Sciatic nerve (tissue), 2 donors: ENCODE measurements at regions not wholly inside any gene's neighbourhood (a gene's known extent, or its start where the extent isn't known, plus 50 kb on each side); places are given as distances from the start of the nearest gene placed in this dataset.
"Not testable (repeated sequence)": the region's sequence is repeated elsewhere in the genome, so short reads cannot be mapped to it uniquely, and the experiment has no call there.

Experiments used
- ATAC-seq: fragments of 200-7000 bp; cut with Tn5 transposase; one replicate; pipeline ENCODE4 v1.9.1; 2020; ENCODE audit warnings: mild to moderate bottlenecking, moderate library complexity
- DNase-seq: peaks from one replicate; pipeline ENCODE4 v3.0.0-alpha.2; 2020; ENCODE audit warnings: low spot score
- intact Hi-C: fragments of 100-400 bp; cut with DNase I; formaldehyde crosslinking; loops from one replicate; pipeline ENCODE4 v1.14.2; 2022
- donor health status: DM: no; HTN: no; CAD: no.
- donor health status: DM: no; HTN: no; CAD: no.

DNA sequence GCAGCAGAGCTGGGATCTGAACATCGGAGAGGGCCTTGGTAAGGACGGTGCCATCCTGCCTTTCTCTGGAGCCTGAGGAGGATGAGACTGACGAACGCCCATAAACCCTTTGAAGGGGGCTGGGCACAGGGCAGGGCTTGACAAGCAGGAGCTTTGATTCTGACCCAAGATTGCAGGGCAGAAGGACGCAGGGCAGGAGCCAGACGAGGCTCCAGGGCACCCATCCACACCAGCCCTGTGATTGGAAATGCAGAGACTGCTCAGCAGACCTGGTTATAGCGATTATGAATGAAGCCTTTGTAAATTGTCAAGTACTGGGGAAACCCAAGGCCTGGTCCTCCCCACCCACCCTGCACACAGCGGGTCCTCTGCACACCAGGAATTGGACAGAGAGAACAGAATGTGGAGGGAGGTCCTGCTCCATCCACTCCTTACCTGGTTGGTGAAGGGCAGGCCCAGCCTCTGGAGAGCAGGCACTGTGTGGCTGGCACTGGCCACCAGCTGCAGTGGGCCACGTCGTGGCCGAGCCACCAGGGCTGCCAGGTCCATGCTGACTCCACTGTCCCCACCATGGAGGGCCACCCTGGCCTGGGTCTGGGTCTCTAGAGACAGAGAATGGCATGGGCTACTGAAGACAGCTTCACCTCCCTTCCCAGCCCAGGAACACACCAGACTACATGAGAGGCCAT lies 68.8 kb downstream of the RMI2 start:
- intact Hi-C loops = no loop called here
- DNase-seq = no peak
- ATAC-seq = no peak

DNA sequence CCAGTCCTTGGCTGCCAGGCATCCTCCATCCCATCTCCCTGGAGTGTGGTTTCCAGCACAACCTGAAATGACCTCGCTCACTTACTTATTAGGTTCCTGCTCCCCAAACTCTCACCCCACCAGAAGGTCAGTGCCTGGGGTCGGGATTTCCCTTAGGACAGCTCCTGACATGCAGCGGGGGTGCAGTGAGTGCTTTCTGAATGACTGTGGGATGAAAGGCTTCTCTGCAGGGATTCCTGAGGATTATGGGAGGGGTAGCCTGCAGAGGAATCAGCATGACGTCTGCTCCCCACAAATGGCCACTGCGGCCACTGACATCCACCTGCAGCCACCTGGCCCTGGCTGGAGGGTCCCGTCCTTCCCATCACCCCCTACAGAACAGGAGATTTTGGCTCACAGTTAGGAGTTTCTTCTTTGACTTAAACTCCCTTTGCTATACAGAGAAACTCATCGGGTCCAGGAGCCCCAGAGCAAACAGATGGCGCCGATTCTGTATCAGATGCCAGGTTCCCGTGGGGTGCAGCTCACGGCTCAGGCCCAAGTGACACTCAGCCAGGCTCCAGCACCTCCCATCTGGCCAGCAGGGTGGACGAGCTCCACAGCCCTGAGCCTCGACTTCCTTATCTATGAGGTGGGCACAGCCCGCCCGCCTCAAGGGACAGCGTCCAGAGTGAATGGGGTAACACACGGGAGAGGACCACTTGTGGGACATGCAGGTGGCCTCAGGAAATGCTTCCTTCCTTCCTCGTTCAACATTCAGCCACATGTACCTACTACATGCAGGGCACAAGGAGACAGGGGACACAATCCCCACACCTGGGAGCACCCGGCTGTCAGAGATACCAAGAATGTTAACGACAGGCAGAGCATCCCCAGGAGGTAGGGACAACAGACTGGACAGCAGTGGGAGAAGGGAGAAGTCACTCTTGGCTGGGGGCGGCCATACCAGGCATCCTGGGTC lies 69.8 kb downstream of the RMI2 start:
- intact Hi-C loops = no loop called here
- no peak for ATAC-seq
- no peak for DNase-seq

DNA sequence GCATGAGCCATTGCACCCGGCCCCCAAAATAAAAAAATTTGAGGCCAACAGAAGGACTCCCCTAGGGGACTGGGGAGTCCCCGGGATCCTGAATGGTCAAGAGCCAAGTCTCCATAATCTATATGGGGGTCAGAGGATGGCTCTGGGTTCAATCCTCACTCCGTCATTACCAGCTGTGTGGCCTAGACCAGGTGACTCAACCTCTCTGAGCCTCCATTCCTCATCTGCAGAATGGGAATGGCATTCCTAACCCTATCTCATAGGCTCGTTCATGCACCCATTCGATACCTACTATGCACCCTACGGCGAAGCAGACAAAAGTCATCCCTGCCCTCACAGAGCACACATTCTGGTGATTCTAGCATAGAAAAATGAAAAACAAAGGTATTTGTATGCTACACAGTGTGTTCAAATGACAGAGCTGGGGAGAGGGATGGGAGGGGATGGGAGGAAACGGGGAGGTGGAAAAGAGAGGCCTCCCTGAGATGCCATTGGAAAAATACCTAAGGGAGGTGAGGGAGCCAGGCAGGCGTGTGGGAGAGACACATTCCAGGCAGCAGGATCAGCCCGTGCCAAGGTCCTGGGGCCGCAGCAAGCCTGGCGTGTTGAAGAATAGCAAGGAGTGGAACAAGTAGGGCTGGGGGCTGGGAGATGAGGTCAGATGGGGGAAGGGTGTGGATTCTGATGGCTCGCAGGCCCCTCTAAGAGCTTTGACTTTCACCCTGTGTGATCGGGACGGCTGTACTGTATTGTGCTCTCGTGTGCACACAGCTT lies 71.2 kb downstream of the RMI2 start:
- intact Hi-C loops = no loop called here
- ATAC-seq (no peak), DNase-seq (no peak)

- ATAC-seq = no peak
- DNase-seq = no peak
- intact Hi-C loops = no loop called here
Measured at GRCh38 chr16:11417487-11417886, 72.2 kb downstream of the RMI2 start.

DNA sequence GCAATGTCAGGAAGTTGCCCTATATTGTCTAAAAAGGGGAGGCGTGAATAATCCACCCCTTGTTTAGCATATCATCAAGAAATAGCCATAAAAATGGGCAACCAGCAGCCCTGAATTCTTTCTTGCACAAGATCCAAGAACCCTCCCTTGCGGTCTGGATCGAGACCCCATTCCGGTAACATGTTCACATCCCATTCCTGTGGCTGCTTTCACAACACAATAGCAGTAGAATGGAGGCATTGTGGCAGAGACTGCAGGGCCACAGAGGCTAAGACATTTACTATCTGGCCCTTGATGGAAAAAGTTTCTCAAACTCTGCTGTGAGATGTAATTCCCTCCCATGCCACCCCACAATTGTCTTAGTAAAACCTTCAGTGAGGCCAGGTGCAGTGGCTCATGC lies 73.2 kb downstream of the RMI2 start:
- no peak for ATAC-seq
- DNase-seq = no peak
- intact Hi-C loops = no loop called here

- intact Hi-C loops, ATAC-seq, DNase-seq: not testable (repeated sequence)
Measured at GRCh38 chr16:11420067-11420466, 74.8 kb downstream of the RMI2 start.

DNA sequence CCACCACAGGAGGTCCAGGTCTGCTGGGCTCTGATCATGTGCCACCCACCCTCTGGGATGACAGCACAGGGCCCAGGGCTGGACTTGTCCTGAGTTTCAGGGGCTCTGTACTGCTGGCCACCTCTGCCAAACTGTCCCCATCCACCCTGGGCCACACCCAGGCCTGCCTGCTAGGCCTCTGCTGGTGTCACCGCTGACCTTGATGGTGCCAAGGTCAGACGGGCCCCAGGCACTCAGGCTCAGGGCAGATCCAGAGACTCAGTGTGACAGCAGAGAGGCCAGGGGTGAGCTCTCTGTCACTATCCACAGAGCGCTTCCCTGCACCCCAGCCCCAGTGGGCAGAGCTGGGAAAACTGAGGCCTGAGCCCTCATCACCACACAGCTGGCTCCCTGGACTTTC lies 75.6 kb downstream of the RMI2 start:
- intact Hi-C loops = no loop called here
- DNase-seq (no peak), ATAC-seq (no peak)

DNA sequence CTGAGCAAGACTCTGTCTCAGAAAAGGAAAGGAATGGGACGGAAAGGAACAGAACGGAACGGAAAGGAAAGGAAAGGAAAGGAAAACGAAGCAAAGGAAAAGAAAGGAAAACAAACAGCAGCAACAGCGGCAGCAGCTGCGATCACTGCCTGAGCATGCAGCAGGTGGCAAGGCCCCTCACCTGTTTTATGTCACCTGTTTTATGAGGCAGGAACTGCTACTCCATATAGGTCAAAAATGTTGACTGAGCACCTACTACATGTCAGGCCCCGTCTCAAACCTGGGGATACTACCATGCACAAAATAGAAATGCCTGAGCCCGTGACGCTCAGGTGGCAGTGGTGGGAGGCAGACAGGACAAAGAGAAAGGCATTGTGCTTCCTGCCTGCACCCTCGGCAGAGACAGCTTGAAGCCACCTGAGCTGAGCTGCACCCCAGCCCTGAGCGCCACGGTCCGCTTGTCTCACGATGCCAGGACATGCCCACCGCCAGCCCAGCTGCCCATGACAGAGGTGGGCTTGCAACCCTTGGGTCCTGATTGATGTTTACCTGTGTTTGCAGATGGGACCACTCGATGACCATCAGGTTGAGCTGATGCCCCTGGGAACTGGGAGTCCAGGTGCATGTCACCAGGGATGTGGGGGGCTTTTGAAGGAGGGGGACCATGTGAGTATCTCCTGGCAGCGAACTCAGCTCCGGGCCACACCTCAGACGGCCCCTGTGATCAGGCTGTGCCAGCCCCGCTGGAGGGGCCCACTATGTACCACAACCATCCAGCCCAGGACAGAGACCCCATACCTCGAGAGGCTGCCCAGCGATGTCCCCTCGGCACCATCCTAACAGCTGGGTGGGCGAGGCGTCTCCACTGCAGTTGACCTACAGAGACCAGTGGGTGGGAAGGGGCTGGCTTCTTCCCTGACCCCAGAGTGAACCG lies 77.4 kb downstream of the RMI2 start:
- intact Hi-C loops = no loop called here
- ATAC-seq (no peak), DNase-seq (no peak)

DNA sequence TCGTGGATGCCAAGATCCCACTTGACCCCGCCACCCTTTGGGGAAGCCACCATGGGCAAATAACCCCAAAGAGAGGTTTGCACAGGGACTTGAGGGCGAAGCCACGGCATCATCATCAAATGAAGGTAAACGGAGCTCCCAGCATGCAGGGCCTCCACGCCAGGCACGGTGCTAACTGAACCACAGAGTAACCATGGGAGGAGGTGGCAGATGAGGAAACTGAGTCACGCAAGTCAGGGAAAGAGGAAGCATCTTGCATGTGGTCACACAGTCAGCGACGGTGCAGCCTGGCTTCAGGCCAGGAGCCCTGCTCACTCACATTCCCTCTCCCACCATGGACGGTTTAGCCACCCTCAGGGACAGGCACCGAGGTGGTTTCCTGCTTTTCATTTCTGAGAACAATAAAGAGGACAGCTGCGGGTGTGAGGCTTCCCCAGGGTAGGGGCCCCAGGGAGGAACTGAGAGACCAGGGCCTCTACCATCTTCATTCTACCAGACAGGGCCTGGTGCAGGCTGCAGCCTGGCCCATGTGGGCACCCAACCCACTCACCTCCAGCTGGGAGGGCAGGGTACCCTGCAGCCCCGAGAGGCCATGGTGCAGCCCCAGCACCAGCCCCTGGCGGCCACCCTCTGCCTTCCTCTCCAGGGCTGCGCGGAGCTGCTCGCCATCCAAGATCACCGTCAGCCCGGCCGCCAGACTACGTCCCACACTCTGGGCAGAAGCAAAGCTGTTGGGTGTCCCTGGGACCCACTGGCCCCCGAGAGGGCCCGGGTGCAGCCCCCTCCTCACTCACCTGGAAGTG lies 78.3 kb downstream of the RMI2 start:
- no peak for DNase-seq
- peak; percentile 24 for ATAC-seq

DNA sequence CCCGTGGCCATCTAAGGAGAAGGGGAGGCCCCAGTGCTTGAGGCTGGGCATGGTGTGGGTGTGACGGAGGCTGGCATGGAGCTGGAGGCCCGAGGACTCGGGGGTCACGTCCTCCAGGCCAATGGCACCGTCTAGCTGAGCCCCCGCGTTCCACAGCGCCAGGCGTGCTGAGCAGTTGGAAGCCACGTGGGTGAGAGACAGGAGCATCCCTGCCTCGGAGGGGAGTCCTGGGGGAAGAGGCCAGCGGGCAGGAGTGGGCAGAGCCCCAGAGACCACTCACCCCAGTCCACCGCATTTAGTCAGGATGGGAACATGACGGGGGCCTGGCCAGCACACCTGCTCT lies 78.8 kb downstream of the RMI2 start:
- no peak for DNase-seq
- no peak for ATAC-seq
- intact Hi-C loops = no loop called here

More for the DNA sequence above, 78.3 kb downstream of the RMI2 start:
- intact Hi-C loops = no loop called here

DNA sequence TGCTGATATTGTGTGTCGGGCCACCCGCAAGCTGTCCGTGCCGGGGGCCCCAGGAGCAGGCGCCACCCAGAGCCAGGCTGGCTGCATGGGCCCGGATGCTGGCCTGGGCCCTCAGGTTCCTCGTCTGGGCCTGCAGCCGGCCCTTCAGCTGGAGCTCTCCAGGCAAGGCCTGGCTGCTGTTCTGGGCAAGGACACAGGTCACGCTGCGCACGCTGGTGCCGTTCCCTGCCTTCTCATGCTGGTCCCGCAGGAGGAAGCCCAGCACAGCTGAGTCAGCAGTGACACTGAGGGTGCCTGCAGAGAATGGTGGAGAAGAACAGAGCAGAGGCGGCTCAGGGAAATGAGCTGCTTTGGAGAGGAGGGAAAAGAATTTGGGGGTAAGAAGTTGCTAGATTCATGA lies 79.9 kb downstream of the RMI2 start:
- ATAC-seq = no peak
- DNase-seq = no peak
- intact Hi-C loops = no loop called here

DNA sequence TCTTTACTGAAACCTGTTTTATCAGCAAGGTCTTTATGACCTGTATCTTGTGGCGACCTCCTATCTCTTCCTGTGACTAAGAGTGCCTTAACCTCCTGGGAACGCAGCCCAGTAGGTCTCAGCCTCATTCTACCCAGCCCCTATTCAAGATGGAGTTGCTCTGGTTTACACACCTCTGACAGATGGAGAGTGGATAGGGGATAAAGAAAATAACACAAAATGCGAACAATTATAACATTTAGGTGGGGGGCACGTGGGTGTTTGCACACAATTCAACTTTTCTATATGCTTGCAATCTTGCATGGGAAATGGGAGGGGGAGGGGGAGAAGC lies 83.3 kb downstream of the RMI2 start:
- no peak for DNase-seq
- intact Hi-C loops = no loop called here
- ATAC-seq = no peak

DNA sequence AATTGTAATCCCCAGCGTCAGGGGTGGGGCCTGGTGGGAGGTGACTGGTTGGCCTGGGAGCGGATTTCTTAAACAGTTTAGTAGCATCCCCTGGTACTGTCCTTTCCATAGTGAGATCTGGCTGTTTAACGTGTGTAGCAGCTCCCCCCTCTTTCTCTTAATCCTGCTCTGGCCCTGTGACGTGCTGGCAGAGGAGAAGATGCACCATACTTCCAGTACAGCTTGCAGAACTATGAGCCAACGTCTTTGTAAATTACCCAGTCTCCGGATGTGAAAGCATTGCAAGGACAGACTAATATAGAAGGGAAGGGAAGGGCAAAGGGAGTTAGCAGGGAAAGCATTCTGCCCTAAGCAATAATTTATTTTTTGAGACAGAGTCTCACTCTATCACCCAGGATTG lies 83.9 kb downstream of the RMI2 start:
- DNase-seq = no peak
- no peak for ATAC-seq
- intact Hi-C loops = no loop called here

DNA sequence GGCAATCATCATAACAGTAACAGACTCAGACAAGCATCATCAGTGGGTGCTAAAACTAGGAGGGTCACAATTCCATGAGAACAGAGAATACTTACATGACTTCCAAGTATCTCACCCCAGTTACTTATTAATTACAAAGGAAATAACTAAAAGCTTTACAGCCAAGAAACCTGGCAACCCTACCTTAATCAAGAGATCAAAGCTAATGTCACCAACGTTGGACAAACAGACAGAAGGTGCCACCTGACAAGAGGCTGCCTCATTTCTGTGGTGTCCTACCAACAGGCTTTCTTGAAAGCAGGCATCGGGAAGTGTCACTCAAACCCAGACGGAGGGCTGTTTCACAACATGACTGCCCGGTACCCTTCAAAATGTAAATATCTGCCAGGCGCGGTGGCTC lies 84.6 kb downstream of the RMI2 start:
- DNase-seq (no peak), ATAC-seq (no peak)
- intact Hi-C loops = no loop called here

- intact Hi-C loops = no loop called here
- ATAC-seq = no peak
- DNase-seq = no peak
Measured at GRCh38 chr16:11430601-11431317, 85.5 kb downstream of the RMI2 start.

DNA sequence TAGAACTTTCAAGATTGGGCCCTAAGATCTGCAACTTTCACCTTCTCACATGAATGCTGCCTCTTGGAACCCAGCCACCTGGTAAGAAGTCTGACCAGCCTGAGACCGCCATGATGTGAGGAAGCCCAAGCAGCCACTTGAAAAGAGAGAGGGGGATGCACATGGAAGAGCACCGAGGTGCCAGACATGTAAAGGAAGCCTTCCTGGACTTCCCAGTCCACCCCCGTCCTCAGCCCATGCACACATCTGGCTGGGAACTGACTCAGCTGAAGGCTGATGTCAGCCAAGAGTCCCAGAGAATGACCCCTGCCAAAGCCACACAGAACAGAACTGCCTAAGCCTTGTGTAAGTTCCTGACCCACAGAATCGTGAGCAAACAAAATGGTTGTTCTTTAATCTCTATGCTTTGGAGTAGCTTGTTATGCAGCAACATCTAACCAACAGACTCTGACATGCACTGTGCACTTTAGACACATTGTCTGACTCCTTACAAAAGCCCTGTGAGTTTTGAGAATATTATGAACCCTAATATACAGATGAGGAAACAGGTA lies 86.7 kb downstream of the RMI2 start:
- DNase-seq (no peak), ATAC-seq (no peak)
- intact Hi-C loops = no loop called here

DNA sequence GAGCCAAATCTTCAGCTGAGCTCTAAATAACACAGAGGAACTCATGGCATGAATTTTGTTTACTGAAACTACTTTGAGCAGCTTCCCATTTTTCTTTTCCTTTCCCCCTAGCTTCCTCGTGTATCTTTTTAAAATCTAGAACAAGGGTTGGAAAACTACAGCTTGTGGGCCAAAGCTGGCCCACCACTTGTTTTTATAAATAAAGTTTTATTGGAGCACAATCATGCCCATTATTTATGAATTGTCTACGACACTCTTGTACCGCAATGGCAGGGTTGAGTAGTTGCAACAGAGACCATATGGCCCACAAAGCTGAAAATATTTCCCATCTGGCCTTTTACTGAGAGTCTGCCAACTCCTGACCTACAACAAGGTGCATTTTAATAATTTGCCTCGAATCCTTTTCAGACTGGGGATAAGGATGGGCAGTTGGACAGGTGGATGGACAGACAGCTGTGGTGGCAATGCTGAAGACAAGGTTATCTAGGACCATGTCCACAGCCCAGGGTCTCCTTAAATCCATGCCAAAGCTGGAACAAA lies 87.7 kb downstream of the RMI2 start:
- DNase-seq (no peak), ATAC-seq (no peak)
- intact Hi-C loops = no loop called here
